Hepatocyte (in vitro differentiated cells): ENCODE measurements at regions not wholly inside any gene's neighbourhood (a gene's known extent, or its start where the extent isn't known, plus 50 kb on each side); places are given as distances from the start of the nearest gene placed in this dataset.

Experiments
- DNase-seq: peaks from one replicate; pipeline ENCODE4 v3.0.0-alpha.2; 2016; ENCODE audit warnings: low spot score
- H2AFZ ChIP-seq: fragments of 200-600 bp; sonication (generic); 2 replicates; pipeline ENCODE4 v1.6.0; 2016; ENCODE audit warnings: antibody characterized with exemption, mild to moderate bottlenecking
- H3K27ac ChIP-seq: fragments of 200-600 bp; sonication (generic); 2 replicates; pipeline ENCODE4 v1.5.1; 2016; ENCODE audit warnings: mild to moderate bottlenecking
- H3K27me3 ChIP-seq: fragments of 200-600 bp; sonication (generic); 2 replicates; pipeline ENCODE4 v1.6.1; 2016
- H3K36me3 ChIP-seq: fragments of 200-600 bp; sonication (generic); replicated peaks from 2 replicates; pipeline ENCODE4 v1.5.1; 2016; ENCODE audit warnings: low read depth; ENCODE audit not compliant: insufficient read depth
- H3K4me1 ChIP-seq: fragments of 200-600 bp; sonication (generic); 2 replicates; pipeline ENCODE4 v1.5.1; 2016; ENCODE audit warnings: mild to moderate bottlenecking, moderate library complexity; ENCODE audit not compliant: insufficient read depth
- H3K4me2 ChIP-seq: fragments of 200-600 bp; sonication (generic); 2 replicates; pipeline ENCODE4 v1.6.0; 2016
- H3K4me3 ChIP-seq: fragments of 200-600 bp; sonication (generic); 2 replicates; pipeline ENCODE4 v1.5.1; 2016; ENCODE audit warnings: mild to moderate bottlenecking
- H3K79me2 ChIP-seq: fragments of 200-600 bp; sonication (generic); 2 replicates; pipeline ENCODE4 v1.6.0; 2017; ENCODE audit warnings: mild to moderate bottlenecking
- H3K9me2 ChIP-seq: fragments of 200-600 bp; sonication (generic); replicated peaks from 2 replicates; pipeline ENCODE4 v1.6.0; 2017; ENCODE audit warnings: mild to moderate bottlenecking; ENCODE audit not compliant: insufficient read depth
- H3K9me3 ChIP-seq: fragments of 200-600 bp; sonication (generic); 2 replicates; pipeline ENCODE4 v1.5.1; 2016; ENCODE audit warnings: low read depth, mild to moderate bottlenecking
- H4K20me1 ChIP-seq: fragments of 200-600 bp; sonication (generic); 2 replicates; pipeline ENCODE4 v1.6.0; 2016; ENCODE audit warnings: mild to moderate bottlenecking; ENCODE audit not compliant: insufficient read depth, poor library complexity, severe bottlenecking
- EZH2 ChIP-seq: fragments of 200-600 bp; sonication (generic); IDR thresholded peaks from 2 replicates; pipeline ENCODE4 v1.6.1; 2016; ENCODE audit warnings: antibody characterized with exemption, mild to moderate bottlenecking, borderline replicate concordance
- EZH2phosphoT487 ChIP-seq: fragments of 200-600 bp; sonication (generic); IDR thresholded peaks from one replicate; pipeline ENCODE4 v1.6.1; 2018; ENCODE audit warnings: antibody characterized with exemption, mild to moderate bottlenecking, low read depth, moderate library complexity; ENCODE audit not compliant: unreplicated experiment, severe bottlenecking
- WGBS: methylation state at CpG from one replicate; pipeline ENCODE4 v1.1.6; 2016; ENCODE audit warnings: low lambda C conversion rate; ENCODE audit errors: missing lambda C conversion rate; 5-methylcytosine and 5-hydroxymethylcytosine counted together
- TF ChIP-seq, protein P1 (sequence below): fragments of 200-600 bp; sonication (generic); IDR thresholded peaks from 2 replicates; pipeline ENCODE4 v1.5.1; 2016; ENCODE audit warnings: antibody characterized with exemption, mild to moderate bottlenecking; ENCODE audit not compliant: poor library complexity

DNA sequence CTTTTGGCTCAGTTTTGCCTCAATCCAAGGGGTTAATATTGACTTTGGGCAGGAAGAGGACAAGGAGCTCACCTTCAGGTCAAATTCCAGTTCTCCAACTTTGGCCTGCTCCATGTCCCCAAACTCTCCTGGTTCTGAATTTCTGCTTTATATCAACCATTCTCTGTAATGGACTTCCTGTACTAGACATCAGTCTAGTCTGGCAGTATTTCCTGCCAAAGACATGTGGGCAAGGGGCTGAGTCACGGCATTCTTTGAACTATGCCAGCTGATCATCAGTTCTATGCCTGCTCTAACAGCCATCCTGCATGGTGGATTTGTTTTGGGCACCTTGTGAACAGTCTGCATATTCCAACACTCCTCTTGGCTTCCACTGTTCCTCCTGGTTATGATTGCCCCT is 199.4 kb downstream of the ZEB2 start:
- 89% methylated on average over 1 of the region's 1 CpG for WGBS
- Histone ChIP-seq H3K4me2 (no peak overlapping the region), H3K27ac (no peak overlapping the region), H3K79me2 (peaks cover 27% of the 10 kb centered on the region), H2AFZ (no peak overlapping the region), H3K9me3 (no peaks in the 10 kb centered on the region), H3K9me2 (no peaks in the 10 kb centered on the region), H3K4me1 (no peaks in the 10 kb centered on the region), H4K20me1 (no peaks in the 10 kb centered on the region), H3K36me3 (no peaks in the 10 kb centered on the region), H3K4me3 (no peak overlapping the region), H3K27me3 (no peaks in the 10 kb centered on the region)
- DNase-seq, result no peak
- TF ChIP-seq, protein P1, sequence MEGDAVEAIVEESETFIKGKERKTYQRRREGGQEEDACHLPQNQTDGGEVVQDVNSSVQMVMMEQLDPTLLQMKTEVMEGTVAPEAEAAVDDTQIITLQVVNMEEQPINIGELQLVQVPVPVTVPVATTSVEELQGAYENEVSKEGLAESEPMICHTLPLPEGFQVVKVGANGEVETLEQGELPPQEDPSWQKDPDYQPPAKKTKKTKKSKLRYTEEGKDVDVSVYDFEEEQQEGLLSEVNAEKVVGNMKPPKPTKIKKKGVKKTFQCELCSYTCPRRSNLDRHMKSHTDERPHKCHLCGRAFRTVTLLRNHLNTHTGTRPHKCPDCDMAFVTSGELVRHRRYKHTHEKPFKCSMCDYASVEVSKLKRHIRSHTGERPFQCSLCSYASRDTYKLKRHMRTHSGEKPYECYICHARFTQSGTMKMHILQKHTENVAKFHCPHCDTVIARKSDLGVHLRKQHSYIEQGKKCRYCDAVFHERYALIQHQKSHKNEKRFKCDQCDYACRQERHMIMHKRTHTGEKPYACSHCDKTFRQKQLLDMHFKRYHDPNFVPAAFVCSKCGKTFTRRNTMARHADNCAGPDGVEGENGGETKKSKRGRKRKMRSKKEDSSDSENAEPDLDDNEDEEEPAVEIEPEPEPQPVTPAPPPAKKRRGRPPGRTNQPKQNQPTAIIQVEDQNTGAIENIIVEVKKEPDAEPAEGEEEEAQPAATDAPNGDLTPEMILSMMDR, result no peak

- H3K27me3 ChIP-seq, result no peaks in the 10 kb centered on the region
- H3K4me3 ChIP-seq, result no peak overlapping the region
- peaks cover 15% of the 10 kb centered on the region for H3K79me2 ChIP-seq
- no peak for TF ChIP-seq EZH2
- TF ChIP-seq, protein P1, result no peak
- TF ChIP-seq EZH2phosphoT487, result no peak
- H3K9me3 ChIP-seq, result no peaks in the 10 kb centered on the region
- DNase-seq, result no peak
- H3K4me2 ChIP-seq, result no peak overlapping the region
- 96% methylated on average over 2 of the region's 2 CpGs for WGBS
- H2AFZ ChIP-seq, result no peak overlapping the region
- H3K4me1 ChIP-seq, result no peaks in the 10 kb centered on the region
- no peaks in the 10 kb centered on the region for H4K20me1 ChIP-seq
- H3K27ac ChIP-seq, result no peak overlapping the region
- H3K36me3 ChIP-seq, result no peaks in the 10 kb centered on the region
- H3K9me2 ChIP-seq, result no peaks in the 10 kb centered on the region
Measured at GRCh38 chr2:144317071-144317738, 202.7 kb downstream of the ZEB2 start.

DNA sequence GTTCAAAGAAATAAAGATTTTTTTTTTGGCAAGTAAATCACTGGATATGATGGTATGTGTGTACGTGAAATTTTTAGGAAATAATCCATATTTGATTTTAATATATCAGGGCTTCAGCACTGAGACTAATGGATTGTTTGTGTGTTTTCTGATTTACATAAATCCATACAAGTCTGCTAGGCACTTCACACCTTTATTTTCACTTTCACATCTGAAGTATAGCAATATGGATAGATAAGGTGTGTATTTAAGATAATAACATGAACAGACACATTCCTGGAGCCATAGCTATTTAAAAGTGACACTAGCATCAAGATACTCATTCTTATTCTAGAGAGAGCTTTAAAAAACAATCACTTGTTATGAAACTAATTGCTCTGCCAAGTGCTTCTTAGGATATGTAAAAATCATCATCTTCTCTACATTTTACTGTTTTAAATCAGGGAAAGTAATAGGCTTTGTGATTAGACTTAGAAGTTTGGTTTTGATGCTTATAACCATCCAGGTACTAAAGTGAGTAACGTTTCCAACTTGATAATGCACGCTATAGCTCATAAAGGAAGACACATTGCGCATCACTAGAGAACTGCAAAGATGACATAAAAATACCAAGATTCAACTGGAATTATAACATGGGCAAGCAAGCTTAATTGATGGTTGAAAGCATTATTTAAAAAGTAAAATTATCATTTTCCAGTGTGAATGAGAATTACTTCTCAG is 208.9 kb downstream of the ZEB2 start:
- no peak overlapping the region for H3K4me3 ChIP-seq
- H3K9me2 ChIP-seq, result no peaks in the 10 kb centered on the region
- DNase-seq, result no peak
- H3K27me3 ChIP-seq, result no peaks in the 10 kb centered on the region
- H3K79me2 ChIP-seq, result peaks cover 5% of the 10 kb centered on the region
- no peak for TF ChIP-seq EZH2phosphoT487
- TF ChIP-seq, protein P1, result no peak
- TF ChIP-seq EZH2, result no peak
- H4K20me1 ChIP-seq, result no peaks in the 10 kb centered on the region
- H3K27ac ChIP-seq, result no peak overlapping the region
- H3K36me3 ChIP-seq, result no peaks in the 10 kb centered on the region
- 98% methylated on average over 4 of the region's 4 CpGs for WGBS
- H2AFZ ChIP-seq, result no peak overlapping the region
- no peak overlapping the region for H3K4me2 ChIP-seq
- H3K4me1 ChIP-seq, result no peaks in the 10 kb centered on the region
- H3K9me3 ChIP-seq, result no peaks in the 10 kb centered on the region
